AML-193 (cell line): ENCODE measurements at regions not wholly inside any gene's neighbourhood (a gene's known extent, or its start where the extent isn't known, plus 50 kb on each side); places are given as distances from the start of the nearest gene placed in this dataset.
"Not testable (repeated sequence)": the region's sequence is repeated elsewhere in the genome, so short reads cannot be mapped to it uniquely, and the experiment has no call there.

ENCODE experiments used
- DNase-seq, 2 experiments: peaks; one replicate each; lab custom pipeline; 2025; lab: John Stamatoyannopoulos, UW

DNA sequence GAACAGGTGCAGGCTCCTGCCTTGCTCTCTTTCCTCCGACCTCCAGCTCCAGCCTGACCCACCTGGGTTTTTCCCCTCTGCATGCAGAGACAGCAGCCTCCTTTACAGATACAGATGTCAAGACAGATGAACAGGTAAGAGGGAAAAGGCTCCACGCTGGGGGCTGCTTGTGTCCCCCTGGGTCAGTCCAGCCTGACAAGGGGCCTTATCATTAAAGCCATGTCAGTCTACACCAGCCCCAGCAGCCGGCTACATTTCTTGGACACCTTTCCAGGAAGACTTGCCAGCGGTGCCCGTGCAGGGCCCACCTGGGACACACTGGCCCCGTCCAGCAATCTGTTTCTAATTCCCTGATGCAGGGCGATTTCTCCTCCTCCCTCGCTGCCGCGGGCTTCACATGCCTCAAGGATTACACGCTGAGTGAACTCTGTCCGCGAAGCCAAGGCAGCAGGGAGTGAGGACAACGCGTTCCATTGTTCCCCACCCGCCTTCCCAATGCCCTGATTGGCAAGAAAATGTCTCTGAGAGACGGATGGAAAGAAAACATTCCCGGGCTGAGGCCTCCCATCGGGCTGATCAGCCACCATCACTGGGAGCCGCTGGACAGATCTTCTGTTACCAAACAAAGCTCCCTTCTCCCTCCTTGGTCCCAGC is 184.7 kb downstream of the C16orf95 start:
- DNase-seq: no peak

- DNase-seq: no peak
These were observed 183.9 kb downstream of the C16orf95 start for GRCh38 chr16:87133112-87133850.

DNA sequence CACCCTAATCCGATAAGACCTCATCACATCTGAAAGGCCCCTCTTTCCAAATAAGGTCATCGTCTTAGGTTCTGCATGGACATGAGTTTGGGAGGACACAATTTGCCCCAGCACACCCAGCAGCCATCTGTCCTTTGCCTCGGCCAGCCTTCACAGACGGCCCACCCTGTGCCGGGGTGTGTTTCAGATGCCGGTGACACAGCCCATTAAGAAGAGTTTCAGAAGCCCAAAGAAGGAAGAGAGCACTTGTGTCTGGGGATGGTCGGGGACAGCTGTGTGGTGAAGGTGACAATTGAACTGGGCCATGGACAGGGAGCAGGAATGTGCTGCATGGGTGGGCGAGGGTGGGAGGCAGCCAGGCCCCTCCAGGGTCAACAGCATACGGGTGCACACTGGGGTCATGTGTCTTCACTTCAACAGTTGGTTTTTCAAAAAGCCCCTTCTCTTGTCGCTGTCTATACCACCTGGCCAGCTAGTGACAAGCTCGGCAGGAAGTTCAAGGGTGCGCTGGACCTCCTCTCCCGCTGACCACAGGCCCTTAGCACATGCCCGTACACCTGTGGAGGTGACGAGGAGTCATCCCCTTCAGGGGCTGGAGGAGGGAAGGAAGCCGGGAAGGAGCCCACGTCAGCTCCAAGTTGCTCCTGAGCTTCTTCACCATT is 183.1 kb downstream of the C16orf95 start:
- DNase-seq: no peak

GRCh38 chr16:87134628-87134995 is 182.6 kb downstream of the C16orf95 start:
- no peak for DNase-seq

DNA sequence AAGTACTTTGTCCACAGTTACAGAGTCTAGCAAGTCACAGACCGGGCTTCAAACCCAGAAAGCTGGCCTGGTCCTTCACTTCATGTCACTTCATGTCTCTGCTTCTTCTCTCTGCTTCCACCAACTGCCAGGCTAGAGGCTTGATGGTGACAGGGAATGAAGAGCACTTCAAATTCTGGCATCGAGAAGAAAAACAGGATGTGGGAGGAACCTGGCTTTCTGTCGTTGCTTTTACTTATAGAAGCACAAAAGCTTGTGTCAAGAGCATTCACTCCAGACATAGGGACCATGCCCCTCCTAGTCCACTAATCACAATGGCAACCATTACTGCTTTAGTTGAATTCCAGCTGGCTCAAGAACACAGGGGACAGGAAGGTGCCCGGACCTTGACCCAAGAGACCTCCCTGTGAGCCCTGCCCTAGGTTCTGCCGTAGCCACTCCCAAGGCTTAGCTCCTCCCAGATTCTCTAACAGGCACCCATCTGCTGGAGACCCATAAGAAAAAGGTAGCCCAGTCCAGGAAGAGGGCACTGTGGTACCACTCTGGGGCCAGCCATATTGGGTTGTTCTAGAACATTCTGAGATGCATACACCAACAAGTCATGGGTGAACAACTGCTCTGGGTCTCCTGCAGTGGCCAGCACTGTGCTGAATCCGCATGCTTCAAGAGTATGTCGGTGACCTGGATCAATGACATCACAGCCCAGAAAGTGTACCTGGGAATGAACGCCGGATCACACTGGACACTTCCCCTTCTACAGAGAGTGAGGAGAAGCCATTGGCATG is 181.8 kb downstream of the C16orf95 start:
- no peak for DNase-seq

GRCh38 chr16:87138316-87138715 is 178.9 kb downstream of the C16orf95 start:
- DNase-seq: no peak

GRCh38 chr16:87138738-87139267 is 178.4 kb downstream of the C16orf95 start:
- no peak for DNase-seq

DNA sequence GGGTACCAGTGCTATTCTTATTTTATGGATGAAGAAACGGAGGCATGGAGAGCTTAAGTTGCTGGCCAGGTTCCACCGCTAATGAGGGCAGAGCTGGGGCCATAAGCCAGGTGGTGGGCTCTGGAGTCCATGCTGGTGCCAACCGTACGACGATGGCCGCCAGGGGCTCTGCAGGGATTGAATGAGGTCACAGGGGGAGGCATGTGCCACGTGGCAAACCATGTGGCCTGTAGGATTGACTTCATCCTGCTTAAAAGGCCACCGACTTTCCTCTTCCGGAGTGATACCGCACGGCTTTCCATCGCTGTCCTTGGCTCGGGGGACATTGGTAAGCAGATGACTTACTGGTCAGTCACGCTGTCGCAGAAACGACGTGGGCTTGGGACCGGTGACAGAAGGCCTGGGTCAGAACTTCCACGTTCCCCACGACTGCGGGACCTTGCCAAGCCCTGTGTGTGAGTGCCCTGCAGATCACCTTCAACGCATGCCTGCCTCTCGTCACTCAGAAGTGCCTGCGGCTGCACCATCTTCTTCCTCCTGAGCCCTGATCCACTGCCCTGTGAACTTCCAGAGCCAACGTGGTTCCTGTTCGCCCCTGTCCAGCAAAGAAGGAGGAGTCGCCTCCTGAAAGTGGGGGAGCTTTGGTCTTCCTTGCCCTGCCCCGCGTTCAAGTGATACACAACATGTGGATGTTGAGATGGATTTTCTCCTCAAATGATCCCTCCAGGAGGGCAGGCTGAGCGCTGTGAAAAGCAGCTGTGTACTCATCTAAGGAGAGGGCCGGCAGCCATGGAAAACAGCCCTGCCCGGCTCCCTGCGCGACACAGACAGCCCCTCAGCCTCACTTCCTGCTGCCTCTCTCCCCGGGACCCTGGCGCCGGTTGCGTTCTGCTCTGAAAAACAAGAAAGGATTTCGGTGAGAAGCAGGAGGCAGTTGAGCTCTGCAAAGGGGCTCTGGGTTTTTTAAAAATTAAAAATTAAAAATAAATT is 176.7 kb downstream of the C16orf95 start:
- DNase-seq: no peak

DNA sequence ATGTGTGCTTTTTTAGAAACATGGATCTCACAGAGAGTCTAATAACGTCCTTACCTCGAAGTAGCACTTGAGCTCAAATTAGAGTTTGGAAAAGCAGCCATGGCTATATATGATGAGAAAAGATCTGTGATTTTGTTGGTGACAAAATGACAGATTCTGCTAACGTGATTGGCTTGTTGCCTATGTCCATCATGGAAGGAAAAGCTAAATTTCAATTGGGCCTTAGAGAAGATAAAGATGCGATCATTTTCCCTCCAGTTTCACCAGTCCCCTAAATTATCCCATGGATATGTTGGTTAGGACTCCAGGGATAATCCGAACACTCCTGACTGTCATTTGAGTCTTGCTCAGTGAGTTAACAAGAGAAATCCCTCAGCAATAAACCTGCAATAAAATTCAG is 175.8 kb downstream of the C16orf95 start:
- no peak for DNase-seq

GRCh38 chr16:87143661-87144121 is 173.5 kb downstream of the C16orf95 start:
- no peak for DNase-seq

DNA sequence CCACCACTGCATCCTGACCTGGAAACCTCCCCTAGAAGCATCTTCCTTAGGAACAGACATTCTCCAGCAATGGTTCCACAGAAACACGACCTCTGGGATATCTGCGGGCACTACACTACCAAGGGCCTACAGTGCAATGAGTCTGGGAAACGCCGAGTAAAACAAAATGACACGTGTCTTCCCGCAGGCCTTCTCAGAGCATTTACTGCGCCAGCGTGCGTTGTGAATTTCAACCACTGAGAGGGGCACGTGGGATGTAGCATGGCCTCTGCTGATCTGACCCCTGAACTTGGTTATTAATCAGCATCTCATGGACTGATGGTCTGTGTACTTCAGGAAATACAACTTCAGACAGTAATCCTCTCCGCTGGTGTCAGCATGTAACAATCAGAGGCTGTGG is 173.0 kb downstream of the C16orf95 start:
- DNase-seq: no peak

DNA sequence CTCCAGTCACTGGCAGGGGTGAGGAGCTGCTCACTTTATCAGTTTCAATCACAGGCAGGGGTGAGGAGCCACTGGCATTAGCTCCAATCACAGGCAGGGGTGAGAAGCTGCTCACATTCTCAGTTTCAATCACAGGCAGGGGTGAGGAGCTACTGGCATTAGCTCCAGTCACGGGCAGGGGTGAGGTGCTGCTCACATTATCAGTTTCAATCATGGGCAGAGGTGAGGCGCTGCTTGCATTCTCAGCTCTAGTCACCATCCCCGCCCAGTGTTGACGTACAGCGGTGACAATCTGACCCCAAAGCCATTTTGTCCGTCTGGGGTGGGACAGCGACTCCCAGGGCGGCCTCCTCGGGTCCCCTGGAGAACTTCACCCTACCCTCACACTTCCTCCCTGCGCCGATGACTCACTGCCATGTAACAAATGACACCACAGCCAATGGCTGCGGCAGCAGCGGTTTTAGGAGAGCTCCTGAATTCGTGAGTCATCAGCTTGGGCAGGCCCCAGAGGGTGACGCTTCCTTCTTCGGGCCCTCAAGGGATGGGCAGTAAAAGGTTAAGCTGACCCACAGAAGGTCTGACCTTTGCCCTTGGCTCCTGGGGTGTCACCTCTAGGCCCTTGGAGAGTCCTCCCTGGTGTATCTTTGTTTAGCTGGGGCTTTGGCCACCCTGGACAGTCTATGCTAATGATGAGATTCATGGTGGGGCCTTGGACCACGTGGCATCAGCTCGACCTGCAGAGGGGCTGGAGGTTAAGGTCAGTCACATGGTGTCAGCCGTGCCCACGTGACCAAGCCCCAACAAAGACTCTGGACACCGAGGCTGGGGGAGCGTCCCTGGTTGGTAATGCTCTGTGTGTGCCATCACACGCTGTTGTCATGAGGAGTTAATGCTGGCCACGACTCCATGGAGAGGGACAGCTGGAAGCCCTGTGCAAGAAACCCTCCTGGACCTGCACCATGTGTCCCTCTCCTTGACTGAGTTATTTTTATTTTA is 171.7 kb downstream of the C16orf95 start:
- DNase-seq: no peak

GRCh38 chr16:87146676-87147075 is 170.5 kb downstream of the C16orf95 start:
- DNase-seq: no peak

GRCh38 chr16:87149051-87149450 is 168.1 kb downstream of the C16orf95 start:
- DNase-seq: no peak

GRCh38 chr16:87150262-87150661 is 166.9 kb downstream of the C16orf95 start:
- no peak for DNase-seq

- no peak for DNase-seq
These were observed 166.4 kb downstream of the C16orf95 start for GRCh38 chr16:87150681-87151280.

GRCh38 chr16:87152221-87152755 is 164.9 kb downstream of the C16orf95 start:
- DNase-seq: no peak

DNA sequence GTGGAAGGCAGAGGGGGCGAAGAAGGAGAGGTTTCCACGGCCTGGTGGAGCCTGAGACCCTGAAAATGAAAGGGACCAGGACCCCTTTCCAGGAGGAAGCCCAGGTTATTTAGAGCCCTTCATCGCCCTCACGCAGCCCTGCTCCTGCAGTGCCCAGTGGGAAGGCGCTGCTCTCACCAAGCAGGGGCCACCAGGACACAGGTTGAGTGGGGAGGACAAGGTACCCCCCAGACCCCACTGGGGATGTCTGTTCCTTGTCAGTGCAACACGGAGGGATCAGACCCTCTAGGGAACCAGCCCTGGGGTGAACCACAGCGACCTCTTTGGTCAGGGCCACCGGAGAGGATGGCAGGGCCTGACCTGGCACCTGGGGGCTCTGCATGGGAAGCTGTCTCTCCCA is 163.9 kb downstream of the C16orf95 start:
- no peak for DNase-seq

DNA sequence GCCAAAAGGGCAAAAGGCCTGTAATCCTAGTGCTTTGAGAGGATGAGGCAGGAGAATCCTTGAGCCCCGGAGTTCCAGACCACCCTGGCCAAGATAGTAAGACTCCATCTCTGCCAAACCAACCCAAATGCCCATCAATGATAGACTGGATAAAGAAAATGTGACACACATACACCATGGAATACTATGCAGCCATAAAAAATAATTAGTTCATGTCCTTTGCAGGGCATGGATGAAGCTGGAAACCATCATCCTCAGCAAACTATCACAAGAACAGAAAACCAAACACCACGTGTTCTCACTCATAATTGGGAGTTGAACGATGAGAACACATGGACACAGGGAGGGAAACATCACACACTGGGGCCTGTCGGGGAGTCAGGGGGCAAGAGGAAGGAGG is 161.9 kb downstream of the C16orf95 start:
- DNase-seq: not testable (repeated sequence)
